PC-9 (cell line): ENCODE measurements at regions not wholly inside any gene's neighbourhood (a gene's known extent, or its start where the extent isn't known, plus 50 kb on each side); places are given as distances from the start of the nearest gene placed in this dataset.

ENCODE experiments used
- BruUV-seq: library from RNA; stranded (reverse); fragments of 400-500 nt; replicated peaks from 2 replicates; lab custom pipeline; 2021; lab: Mats Ljungman, UMichigan
- CTCF ChIA-PET: fragments of 300-600 bp; sonication (Branson Sonifier 250); formaldehyde crosslinking; loops from one replicate; lab custom pipeline; 2022; ENCODE audit warnings: antibody characterized with exemption; lab: Charles Lee
- POLR2A ChIA-PET: fragments of 300-600 bp; sonication (Branson Sonifier 250); formaldehyde crosslinking; loops from one replicate; lab custom pipeline; 2022; ENCODE audit warnings: antibody characterized with exemption; ENCODE audit not compliant: unreplicated experiment; lab: Charles Lee
- DNase-seq, 2 experiments: peaks; one replicate each; pipeline versions ENCODE4 v3.0.0 to v3.0.0-alpha.2; 2015 to 2022; ENCODE audit warnings: mixed read lengths in 1 of 2
- H2AFZ ChIP-seq: fragments of 200-600 bp; sonication (generic); 2 replicates; pipeline ENCODE4 v1.8.1; 2017; ENCODE audit warnings: antibody characterized with exemption
- H3F3A ChIP-seq: fragments of 200-600 bp; sonication (generic); 2 replicates; pipeline ENCODE4 v1.8.1; 2017; ENCODE audit warnings: antibody characterized with exemption, mild to moderate bottlenecking, low read depth; ENCODE audit not compliant: insufficient read depth
- H3K27ac ChIP-seq: fragments of 200-600 bp; sonication (generic); 2 replicates; pipeline ENCODE4 v1.6.1; 2016; ENCODE audit warnings: mixed run types
- H3K27me3 ChIP-seq: fragments of 200-600 bp; sonication (generic); 2 replicates; pipeline ENCODE4 v1.6.1; 2016; ENCODE audit warnings: low read depth, mixed run types; ENCODE audit not compliant: insufficient read depth
- H3K36me3 ChIP-seq: fragments of 200-600 bp; sonication (generic); 2 replicates; pipeline ENCODE4 v1.6.1; 2016; ENCODE audit warnings: low read depth, mixed run types
- H3K4me1 ChIP-seq: fragments of 200-600 bp; sonication (generic); replicated peaks from 2 replicates; pipeline ENCODE4 v1.6.1; 2016; ENCODE audit warnings: mixed run types; ENCODE audit not compliant: insufficient read depth
- H3K4me2 ChIP-seq: fragments of 200-600 bp; sonication (generic); 2 replicates; pipeline ENCODE4 v1.6.1; 2017; ENCODE audit warnings: mixed run types
- H3K4me3 ChIP-seq: fragments of 200-600 bp; sonication (generic); 2 replicates; pipeline ENCODE4 v1.6.1; 2016; ENCODE audit warnings: mixed run types
- H3K79me2 ChIP-seq: fragments of 200-600 bp; sonication (generic); 2 replicates; pipeline ENCODE4 v1.6.1; 2017; ENCODE audit warnings: low read depth, mixed run types
- H3K9me2 ChIP-seq: fragments of 200-600 bp; sonication (generic); 2 replicates; pipeline ENCODE4 v1.8.1; 2017; ENCODE audit warnings: mild to moderate bottlenecking; ENCODE audit not compliant: insufficient read depth
- H3K9me3 ChIP-seq: fragments of 200-600 bp; sonication (generic); 2 replicates; pipeline ENCODE4 v1.8.1; 2016; ENCODE audit warnings: low read depth; ENCODE audit not compliant: insufficient read depth
- H4K20me1 ChIP-seq: fragments of 200-600 bp; sonication (generic); 2 replicates; pipeline ENCODE4 v1.8.1; 2017; ENCODE audit not compliant: insufficient read depth
- EZH2 ChIP-seq: fragments of 200-600 bp; sonication (generic); IDR thresholded peaks from 2 replicates; pipeline ENCODE4 v1.8.0; 2017; ENCODE audit warnings: antibody characterized with exemption, low read depth
- intact Hi-C: fragments of 100-400 bp; cut with micrococcal nuclease; formaldehyde crosslinking; loops from one replicate; pipeline ENCODE4 v1.10.0; 2022; ENCODE audit not compliant: unreplicated experiment
- TF ChIP-seq, protein P1 (sequence below): fragments of 200-600 bp; sonication (generic); conservative IDR thresholded peaks from 2 replicates; pipeline ENCODE4 v1.6.1; 2017; ENCODE audit warnings: mixed run types, antibody characterized with exemption, mild to moderate bottlenecking, moderate library complexity

DNA sequence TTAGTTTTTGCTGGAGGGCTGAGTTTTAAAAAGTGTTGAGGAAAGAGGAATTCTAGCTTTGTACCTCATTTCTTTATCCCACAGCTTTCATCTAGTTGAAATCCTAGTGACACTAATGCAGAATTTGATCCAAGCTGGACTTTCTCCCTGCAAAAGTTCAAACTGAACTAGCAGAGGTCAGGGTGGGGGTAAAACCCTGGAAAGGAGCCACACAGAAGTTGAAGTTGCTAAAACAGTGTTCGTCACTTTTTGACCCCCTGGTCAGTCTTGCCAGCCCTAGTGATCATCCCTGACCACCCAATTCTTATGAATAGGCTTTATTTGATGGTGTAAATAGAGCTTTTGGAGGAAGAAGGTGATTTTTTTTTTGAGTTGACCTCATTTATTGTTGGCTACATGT, 390.4 kb downstream of the TMEM38B start:
- H3K27ac ChIP-seq: no peak overlapping the region
- no peaks in the 10 kb centered on the region for H4K20me1 ChIP-seq
- ChIA-PET CTCF (no interaction called here), POLR2A (no interaction called here)
- no peaks in the 10 kb centered on the region for H3K36me3 ChIP-seq
- H3K4me3 ChIP-seq: no peak overlapping the region
- H2AFZ ChIP-seq: no peak overlapping the region
- H3K79me2 ChIP-seq: no peaks in the 10 kb centered on the region
- intact Hi-C loops: no loop called here
- no peak for TF ChIP-seq EZH2
- H3K4me2 ChIP-seq: no peak overlapping the region
- no TSS peak for BruUV-seq
- no peaks in the 10 kb centered on the region for H3K9me2 ChIP-seq
- no peaks in the 10 kb centered on the region for H3F3A ChIP-seq
- H3K27me3 ChIP-seq: no peaks in the 10 kb centered on the region
- no peaks in the 10 kb centered on the region for H3K4me1 ChIP-seq
- no peaks in the 10 kb centered on the region for H3K9me3 ChIP-seq
- no peak for DNase-seq

GRCh38 chr9:106085479-106085878, 391.1 kb downstream of the TMEM38B start:
- no peak for TF ChIP-seq EZH2
- TF ChIP-seq, protein P1, sequence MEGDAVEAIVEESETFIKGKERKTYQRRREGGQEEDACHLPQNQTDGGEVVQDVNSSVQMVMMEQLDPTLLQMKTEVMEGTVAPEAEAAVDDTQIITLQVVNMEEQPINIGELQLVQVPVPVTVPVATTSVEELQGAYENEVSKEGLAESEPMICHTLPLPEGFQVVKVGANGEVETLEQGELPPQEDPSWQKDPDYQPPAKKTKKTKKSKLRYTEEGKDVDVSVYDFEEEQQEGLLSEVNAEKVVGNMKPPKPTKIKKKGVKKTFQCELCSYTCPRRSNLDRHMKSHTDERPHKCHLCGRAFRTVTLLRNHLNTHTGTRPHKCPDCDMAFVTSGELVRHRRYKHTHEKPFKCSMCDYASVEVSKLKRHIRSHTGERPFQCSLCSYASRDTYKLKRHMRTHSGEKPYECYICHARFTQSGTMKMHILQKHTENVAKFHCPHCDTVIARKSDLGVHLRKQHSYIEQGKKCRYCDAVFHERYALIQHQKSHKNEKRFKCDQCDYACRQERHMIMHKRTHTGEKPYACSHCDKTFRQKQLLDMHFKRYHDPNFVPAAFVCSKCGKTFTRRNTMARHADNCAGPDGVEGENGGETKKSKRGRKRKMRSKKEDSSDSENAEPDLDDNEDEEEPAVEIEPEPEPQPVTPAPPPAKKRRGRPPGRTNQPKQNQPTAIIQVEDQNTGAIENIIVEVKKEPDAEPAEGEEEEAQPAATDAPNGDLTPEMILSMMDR: no peak
- Histone ChIP-seq H3K4me1 (no peaks in the 10 kb centered on the region), H2AFZ (no peak overlapping the region), H3K9me2 (no peaks in the 10 kb centered on the region), H3K27me3 (no peaks in the 10 kb centered on the region), H3K9me3 (no peaks in the 10 kb centered on the region), H3K27ac (no peak overlapping the region), H3F3A (no peaks in the 10 kb centered on the region), H3K4me2 (no peak overlapping the region), H3K36me3 (no peaks in the 10 kb centered on the region), H3K4me3 (no peak overlapping the region), H3K79me2 (no peaks in the 10 kb centered on the region), H4K20me1 (no peaks in the 10 kb centered on the region)
- no TSS peak for BruUV-seq
- POLR2A ChIA-PET: no interaction called here
- CTCF ChIA-PET: no interaction called here
- intact Hi-C loops: no loop called here
- DNase-seq: no peak

GRCh38 chr9:106092083-106092482, 397.7 kb downstream of the TMEM38B start:
- H3K4me3 ChIP-seq: no peak overlapping the region
- no peaks in the 10 kb centered on the region for H3K4me1 ChIP-seq
- no peak overlapping the region for H3K27ac ChIP-seq
- H3F3A ChIP-seq: no peaks in the 10 kb centered on the region
- no peaks in the 10 kb centered on the region for H4K20me1 ChIP-seq
- TF ChIP-seq EZH2: no peak
- TF ChIP-seq, protein P1: no peak
- no peaks in the 10 kb centered on the region for H3K79me2 ChIP-seq
- no peak overlapping the region for H2AFZ ChIP-seq
- H3K4me2 ChIP-seq: no peak overlapping the region
- intact Hi-C loops: no loop called here
- no TSS peak for BruUV-seq
- H3K36me3 ChIP-seq: no peaks in the 10 kb centered on the region
- ChIA-PET POLR2A (no interaction called here), CTCF (no interaction called here)
- no peaks in the 10 kb centered on the region for H3K9me2 ChIP-seq
- H3K9me3 ChIP-seq: no peaks in the 10 kb centered on the region
- H3K27me3 ChIP-seq: no peaks in the 10 kb centered on the region
- no peak for DNase-seq

DNA sequence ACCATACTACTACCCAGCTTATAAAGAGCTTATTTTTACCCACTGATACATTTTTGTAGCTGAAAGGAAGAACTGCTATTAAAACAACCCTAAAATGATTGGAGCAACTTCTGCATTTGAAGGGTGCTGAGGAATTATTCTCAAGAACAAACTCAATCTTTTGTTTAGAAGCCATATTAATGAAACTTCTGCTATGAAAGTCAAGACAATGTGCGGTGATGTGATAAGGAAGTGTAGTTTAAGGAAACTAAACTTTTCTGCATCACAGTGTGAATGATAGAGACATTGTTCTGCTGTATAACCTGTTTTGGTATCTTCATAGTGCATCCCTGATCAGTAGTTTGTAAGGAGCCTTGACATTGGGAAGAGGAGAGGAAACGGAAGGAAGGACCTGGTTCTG, 408.5 kb downstream of the TMEM38B start:
- no peaks in the 10 kb centered on the region for H3K27me3 ChIP-seq
- no peak for DNase-seq
- BruUV-seq: no TSS peak
- H3K9me3 ChIP-seq: no peaks in the 10 kb centered on the region
- ChIA-PET CTCF (no interaction called here), POLR2A (no interaction called here)
- no peak overlapping the region for H2AFZ ChIP-seq
- H3F3A ChIP-seq: no peaks in the 10 kb centered on the region
- no peaks in the 10 kb centered on the region for H3K9me2 ChIP-seq
- no peak overlapping the region for H3K4me2 ChIP-seq
- no peak for TF ChIP-seq EZH2
- TF ChIP-seq, protein P1: no peak
- intact Hi-C loops: no loop called here
- no peak overlapping the region for H3K27ac ChIP-seq
- H4K20me1 ChIP-seq: no peaks in the 10 kb centered on the region
- no peak overlapping the region for H3K4me3 ChIP-seq
- H3K79me2 ChIP-seq: no peaks in the 10 kb centered on the region
- H3K4me1 ChIP-seq: no peaks in the 10 kb centered on the region
- H3K36me3 ChIP-seq: no peaks in the 10 kb centered on the region
